Right forelimb (tissue), 1 donor: ENCODE measurements at regions not wholly inside any gene's neighbourhood (a gene's known extent, or its start where the extent isn't known, plus 50 kb on each side); places are given as distances from the start of the nearest gene placed in this dataset.

Experiments used
- DNase-seq: peaks from one replicate; pipeline ENCODE4 v3.0.0-alpha.2; 2018

DNA sequence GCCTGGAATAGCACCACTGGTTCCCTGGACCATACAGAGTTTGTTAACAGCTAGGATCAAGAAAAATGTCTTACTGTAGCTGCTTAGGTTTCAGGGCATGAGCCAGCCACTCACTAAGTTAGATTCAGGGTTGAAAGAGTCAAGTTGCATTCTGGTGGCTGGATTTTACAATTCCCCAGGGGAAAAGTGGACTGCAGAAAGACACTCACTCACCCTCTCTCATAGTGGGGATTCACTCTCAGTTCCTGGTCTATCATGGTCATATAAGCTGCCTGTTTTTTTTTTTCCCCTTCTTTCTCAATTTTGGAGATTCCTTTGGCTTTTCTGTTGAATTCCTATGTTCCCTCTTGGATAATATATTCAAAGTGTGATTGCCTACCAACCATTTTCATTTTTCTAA lies 744.2 kb upstream of the GRIA3 start:
- DNase-seq = no peak

DNA sequence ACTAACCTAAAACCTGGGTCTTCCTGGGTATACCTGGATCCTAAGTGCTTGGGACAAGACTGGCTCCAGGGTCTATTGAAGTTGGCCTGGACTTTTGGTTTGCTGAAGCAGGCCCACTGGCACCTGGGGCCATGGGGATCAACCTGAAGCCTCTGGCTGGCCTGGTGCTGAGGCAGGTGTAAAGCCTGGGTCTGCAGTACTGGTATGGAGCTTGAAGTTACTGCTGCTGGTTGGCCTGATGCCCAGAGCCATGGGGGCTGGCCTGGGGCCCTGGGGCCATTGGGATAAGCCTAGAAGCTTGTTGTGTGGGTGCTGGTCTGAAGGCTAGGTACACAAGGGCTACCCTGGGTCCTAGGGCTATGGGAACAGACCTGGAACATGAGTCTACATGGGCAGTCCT lies 743.2 kb upstream of the GRIA3 start:
- no peak for DNase-seq

DNA sequence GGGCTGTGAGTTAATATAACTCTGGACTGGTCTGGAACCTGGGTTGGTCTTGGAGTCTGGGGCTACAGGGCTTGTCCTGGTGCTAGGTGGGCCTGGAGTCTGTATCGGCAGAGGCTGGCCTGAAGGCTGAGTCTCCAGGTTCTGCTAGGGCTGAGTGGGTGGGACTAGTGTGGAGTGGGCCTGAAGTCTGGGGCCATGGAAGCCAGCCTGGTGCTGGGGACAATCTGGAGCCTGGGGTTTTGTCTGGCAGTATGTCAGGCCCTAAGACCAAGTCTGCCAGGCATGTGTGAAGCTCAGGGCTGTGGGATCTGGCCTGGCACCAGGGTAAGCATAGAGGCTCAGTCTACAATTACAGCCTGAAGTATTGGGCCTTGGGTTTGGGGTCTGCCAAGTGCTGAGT lies 742.6 kb upstream of the GRIA3 start:
- no peak for DNase-seq

GRCh38 chrX:122445466-122445865 lies 738.6 kb upstream of the GRIA3 start:
- no peak for DNase-seq

GRCh38 chrX:122464341-122464740 lies 719.7 kb upstream of the GRIA3 start:
- DNase-seq = no peak

GRCh38 chrX:122475306-122475705 lies 708.8 kb upstream of the GRIA3 start:
- no peak for DNase-seq

GRCh38 chrX:122500556-122500955 lies 683.5 kb upstream of the GRIA3 start:
- DNase-seq = no peak

GRCh38 chrX:122501652-122502051 lies 682.4 kb upstream of the GRIA3 start:
- DNase-seq = no peak

DNA sequence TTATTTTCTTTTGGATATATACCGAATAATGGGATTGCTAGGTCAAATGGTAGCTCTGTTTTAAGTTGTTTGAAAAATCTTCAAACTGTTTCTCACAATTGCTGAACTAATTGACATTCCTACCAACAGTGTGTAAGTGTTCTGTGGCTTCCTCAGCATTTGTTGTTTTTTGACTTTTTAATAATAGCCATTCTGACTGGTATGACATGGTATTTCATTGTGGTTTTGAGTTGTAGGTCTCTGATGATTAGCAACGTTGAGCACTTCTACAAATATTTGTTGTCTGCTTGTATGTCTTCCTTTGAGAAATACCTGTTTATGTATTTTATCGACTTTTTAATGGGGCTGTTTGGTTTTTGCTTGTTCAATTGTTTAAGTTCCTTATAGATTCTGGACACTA lies 680.1 kb upstream of the GRIA3 start:
- no peak for DNase-seq

GRCh38 chrX:122512561-122513072 lies 671.5 kb upstream of the GRIA3 start:
- no peak for DNase-seq

DNA sequence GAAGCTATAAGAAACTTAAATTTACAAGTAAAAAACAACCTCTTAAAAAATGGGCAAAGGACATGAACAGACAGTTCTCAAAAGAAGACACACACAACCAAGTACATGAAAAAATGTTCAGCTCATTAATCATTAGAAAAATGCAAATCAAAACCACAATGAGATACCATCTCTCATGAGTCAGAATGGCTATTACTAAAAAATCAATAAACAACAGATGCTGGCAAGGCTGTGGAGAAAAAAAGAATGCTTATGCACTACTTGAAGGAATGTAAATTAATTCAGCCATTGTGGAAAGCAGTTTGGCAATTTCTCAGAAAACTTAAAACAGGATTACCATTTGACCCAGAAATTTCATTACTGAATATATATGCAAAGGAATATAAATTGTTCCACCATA lies 666.3 kb upstream of the GRIA3 start:
- no peak for DNase-seq

DNA sequence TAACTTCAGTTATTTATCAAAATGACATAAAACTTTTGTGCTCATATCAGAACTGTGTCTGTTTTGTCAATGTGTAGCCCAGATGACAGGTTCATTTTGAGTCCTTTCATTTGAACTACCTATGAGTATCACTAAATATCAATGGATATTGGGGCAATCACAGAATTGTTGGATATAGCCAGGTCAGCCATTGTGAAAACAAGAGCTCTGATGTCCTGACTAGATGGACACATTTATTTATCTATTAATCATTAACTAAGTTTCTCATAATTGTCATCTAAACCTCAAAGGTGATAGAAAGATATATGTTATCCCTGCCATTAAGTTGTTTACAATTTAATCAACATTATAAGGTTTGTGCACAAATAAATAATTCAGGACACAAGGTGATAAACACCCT lies 638.3 kb upstream of the GRIA3 start:
- no peak for DNase-seq

DNA sequence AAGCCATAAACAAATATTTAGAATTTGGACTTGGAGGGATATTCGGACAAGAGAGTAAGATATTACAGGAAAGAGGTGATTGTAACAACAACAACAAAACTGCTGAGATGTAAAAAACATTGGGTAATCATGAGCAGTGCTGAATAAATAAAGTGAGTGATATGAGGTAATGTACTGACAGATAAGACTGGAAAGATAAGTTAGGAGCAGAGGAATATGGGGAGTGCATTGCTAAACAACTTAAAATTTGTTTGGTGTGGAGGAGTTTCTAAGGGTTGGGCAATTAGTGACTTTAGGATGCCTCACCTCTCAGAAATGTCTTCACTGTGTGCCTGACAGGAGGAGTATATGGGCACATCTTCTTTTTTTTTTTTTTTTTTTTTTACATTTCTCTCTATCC lies 637.8 kb upstream of the GRIA3 start:
- no peak for DNase-seq

DNA sequence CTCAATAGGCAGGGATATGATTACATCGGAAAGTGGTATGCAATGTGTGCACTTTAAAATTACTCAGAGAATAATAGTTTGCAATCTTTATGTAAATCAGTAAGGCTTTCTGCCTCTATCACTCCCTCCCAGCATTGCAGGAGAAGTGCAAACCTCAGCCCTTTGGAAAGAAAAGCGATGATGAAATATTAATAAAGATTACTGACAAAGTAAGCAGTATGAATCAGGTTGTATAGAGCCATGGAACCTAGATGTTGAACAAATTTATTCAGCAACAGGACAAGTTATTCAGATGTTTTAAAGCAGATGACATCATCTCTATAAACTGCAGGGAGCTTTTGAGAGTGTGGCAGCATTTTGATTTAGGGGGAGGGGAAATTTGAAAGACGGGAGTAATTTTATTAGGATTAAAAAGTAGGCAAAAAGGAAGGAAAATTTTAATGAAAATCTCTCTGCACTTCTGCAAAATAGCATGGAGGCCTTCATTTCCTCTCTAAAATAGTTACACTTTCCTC lies 631.7 kb upstream of the GRIA3 start:
- no peak for DNase-seq

DNA sequence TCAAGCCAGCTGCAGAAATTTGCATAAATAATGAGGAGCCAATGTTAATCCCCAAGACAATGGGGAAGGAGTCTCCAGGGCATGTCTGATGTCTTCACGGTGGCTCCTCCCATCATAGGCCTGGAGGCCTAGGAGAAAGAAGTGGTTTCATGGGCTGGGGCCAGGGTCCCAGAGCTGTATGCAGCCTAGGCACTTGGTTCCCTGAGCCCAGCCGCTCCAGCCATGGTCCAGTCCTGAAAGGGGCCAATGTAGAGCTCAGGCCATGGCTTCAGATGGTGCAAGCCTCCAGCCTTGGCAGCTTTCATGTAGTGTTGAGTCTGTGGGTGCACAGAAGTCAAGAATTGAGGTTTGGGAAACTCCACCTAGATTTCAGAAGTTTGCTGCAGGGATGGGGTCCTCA lies 628.2 kb upstream of the GRIA3 start:
- DNase-seq = no peak

GRCh38 chrX:122565952-122566351 lies 618.1 kb upstream of the GRIA3 start:
- no peak for DNase-seq

- no peak for DNase-seq
Observed at GRCh38 chrX:122566401-122566800, 617.7 kb upstream of the GRIA3 start.

DNA sequence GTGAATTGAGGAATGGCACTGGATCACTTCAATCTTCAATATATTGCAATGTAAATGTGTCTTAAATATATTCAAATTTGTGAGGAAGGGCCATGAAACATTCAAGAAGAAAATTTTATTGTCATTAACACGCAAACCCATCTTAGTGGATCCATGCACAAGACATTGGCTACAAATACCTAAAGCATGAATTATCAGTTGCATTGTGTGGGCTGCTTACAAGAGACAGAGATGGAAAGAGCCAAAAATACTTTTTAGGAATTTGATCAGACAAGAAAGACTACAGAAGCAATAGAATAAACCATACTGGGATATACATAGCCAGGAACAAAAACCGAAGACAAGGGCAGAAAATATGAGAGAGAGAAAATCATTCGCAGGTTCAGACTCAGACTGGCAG lies 616.2 kb upstream of the GRIA3 start:
- no peak for DNase-seq

DNA sequence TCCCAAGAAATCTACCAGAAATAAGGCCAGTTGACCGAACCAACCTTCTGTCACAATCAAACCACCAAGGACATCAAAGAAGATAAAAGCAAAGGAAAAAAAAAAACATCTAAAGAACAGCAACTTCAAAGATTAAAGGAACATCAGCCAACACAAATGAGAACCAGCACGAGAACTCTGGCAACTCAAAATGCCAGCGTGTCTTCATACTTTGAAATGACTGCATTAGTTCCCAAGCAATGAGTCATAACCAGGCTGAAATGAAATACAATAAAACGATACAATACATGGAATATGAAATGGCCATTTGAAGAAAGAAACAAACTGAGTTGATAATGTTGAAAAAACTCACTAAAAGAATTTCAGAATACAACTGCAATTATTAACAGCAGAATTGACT lies 611.6 kb upstream of the GRIA3 start:
- DNase-seq = no peak

- DNase-seq = no peak
Observed at GRCh38 chrX:122579036-122579435, 605.0 kb upstream of the GRIA3 start.

DNA sequence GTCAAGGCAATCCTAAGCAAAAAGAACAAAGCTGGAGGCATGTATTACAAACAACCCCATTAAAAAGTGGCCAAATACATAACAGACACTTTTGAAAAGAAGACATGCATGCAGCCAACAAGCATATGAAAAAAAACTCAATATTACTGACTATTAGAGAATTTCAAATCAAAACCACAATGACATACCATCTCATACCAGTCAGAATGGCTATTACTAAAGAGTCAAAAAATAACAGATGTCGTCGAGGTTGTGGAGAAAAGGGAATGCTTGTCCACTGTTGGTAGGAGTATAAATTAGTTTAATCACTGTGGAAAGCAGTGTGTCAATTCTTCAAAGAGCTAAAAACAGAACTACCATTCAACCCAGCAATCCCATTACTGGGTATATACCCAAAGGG lies 604.6 kb upstream of the GRIA3 start:
- DNase-seq = no peak

DNA sequence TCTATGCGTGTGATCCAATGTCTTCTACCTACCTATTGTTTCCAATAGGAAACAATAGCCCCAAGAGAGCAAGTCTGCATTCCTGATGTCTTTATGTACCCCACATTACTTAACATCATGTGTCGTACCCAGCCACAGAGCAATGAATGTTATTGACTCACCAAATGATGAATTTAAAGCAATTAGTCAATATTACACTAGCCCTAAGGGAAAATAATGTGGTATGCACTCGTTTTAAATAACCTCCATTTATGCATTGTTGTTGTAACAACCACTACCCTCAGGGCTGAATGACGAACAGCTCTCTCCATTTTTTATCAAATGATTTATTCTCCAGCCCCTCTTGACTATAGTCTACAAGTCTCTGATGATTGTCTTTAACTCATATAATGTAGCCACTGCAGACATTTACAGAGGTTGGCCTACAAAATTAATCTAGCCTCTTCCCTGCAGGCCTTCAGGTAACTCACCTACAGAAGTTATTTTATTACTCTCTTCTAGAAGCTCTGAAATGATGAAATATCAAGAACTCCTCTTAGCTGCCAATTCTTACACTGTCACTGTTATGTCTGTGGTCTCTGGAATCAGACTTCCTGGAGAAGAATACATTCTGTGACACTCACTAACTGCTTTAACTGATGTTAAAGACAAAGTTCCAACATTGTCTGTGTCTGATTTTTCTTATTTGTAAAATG lies 601.7 kb upstream of the GRIA3 start:
- no peak for DNase-seq

DNA sequence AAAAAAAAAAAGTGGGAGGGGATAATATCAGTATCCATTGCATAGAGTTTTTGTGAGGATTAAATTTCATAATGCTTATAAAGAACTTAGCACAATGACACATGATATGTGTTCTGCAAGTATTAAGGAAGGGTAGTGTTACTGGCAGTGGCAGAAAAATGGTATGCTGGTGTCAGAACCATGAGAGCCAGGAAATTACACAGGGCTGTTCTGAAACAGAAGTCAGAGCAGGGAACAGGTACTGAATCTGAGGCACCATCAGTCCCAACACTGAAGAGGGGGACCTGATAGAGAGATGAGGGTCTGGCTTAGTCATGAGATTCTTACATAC lies 601.1 kb upstream of the GRIA3 start:
- no peak for DNase-seq

GRCh38 chrX:122583551-122583950 lies 600.5 kb upstream of the GRIA3 start:
- no peak for DNase-seq

DNA sequence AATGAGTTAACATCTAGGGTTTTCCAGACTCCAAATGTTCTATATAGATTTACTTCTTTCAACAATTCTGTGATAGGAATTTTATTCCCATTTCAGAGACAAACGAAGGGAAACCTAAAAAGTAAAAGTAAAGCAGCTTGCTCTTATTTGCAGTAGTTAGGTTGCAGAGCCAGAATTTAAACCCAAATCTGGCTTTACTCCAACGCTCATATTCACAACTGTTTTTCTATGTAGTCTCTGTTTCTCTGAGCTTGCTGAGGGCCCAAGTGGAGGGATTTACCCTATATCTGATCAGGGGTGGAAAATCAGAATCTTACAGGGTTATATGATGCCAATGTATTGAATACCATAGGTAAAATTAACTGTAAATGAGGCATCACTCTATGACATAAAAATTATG lies 599.1 kb upstream of the GRIA3 start:
- DNase-seq = no peak
